Psoas muscle (tissue), 7 donors: ENCODE measurements at regions not wholly inside any gene's neighbourhood (a gene's known extent, or its start where the extent isn't known, plus 50 kb on each side); places are given as distances from the start of the nearest gene placed in this dataset.
A peak's percentile ranks its signal among the peaks of the same experiment; 100 is the strongest.

Source experiments
- ATAC-seq, 4 donors: fragments of 200-7000 bp; cut with Tn5 transposase; one replicate each; pipeline ENCODE4 v1.9.1; 2020; ENCODE audit warnings: moderate library complexity in 3 of 4, mild to moderate bottlenecking in 2 of 4
- DNase-seq, 2 donors: peaks; one replicate each; pipeline ENCODE4 v3.0.0-alpha.2; 2020
- H3K27ac ChIP-seq: fragments of 200-600 bp; one replicate; pipeline ENCODE4 v1.8.0; 2022
- H3K27me3 ChIP-seq, 3 donors: fragments of 200-600 bp in 1 of 3; one replicate each; pipeline versions ENCODE4 v1.6.1 to v1.8.0; 2013 to 2022; ENCODE audit warnings: low read length in 2 of 3, mild to moderate bottlenecking in 2 of 3, moderate library complexity in 1 of 3; ENCODE audit not compliant: insufficient read depth in 3 of 3
- H3K36me3 ChIP-seq, 2 donors: fragments of 200-600 bp in 1 of 2; one replicate each; pipeline versions ENCODE4 v1.6.1 to v1.8.0; 2013 to 2022; ENCODE audit warnings: low read depth in 1 of 2, mild to moderate bottlenecking in 1 of 2, moderate library complexity in 1 of 2; ENCODE audit not compliant: insufficient read depth in 1 of 2
- H3K4me1 ChIP-seq: fragments of 200-600 bp; one replicate; pipeline ENCODE4 v1.8.0; 2022
- H3K4me3 ChIP-seq: fragments of 200-600 bp; one replicate; pipeline ENCODE4 v1.8.0; 2022; ENCODE audit warnings: mild to moderate bottlenecking
- H3K9me3 ChIP-seq: fragments of 200-600 bp; one replicate; pipeline ENCODE4 v1.8.0; 2022
- WGBS, 3 donors: extraction: QIAGEN DNeasy Blood & Tissue Kit; methylation state at CpG; one replicate each; pipeline versions ENCODE4 v1.1.6 to v1.1.7; 2013; 5-methylcytosine and 5-hydroxymethylcytosine counted together
- intact Hi-C, 2 donors: fragments of 100-400 bp; cut with DNase I; formaldehyde crosslinking; loops; one replicate each; pipeline versions ENCODE4 v1.11.0 to v1.14.2; 2022
- TF ChIP-seq, protein P1 (sequence below): fragments of 200-600 bp; IDR thresholded peaks from one replicate; pipeline ENCODE4 v1.8.0; 2022; ENCODE audit warnings: antibody characterized with exemption
- donor health status: healthy with polysubstance abuse.
- donor health status: DM: no; HTN: no; CAD: no; lungs with moderate emphysema.
- donor health status: Bipolar disorder and iron deficiency.
- donor health status: healthy.
- donor health status: DM: yes; HTN: yes; CAD: no.
- donor health status: DM: no; HTN: no; CAD: no.
- donor health status: DM: yes; HTN: yes; CAD: no.

DNA sequence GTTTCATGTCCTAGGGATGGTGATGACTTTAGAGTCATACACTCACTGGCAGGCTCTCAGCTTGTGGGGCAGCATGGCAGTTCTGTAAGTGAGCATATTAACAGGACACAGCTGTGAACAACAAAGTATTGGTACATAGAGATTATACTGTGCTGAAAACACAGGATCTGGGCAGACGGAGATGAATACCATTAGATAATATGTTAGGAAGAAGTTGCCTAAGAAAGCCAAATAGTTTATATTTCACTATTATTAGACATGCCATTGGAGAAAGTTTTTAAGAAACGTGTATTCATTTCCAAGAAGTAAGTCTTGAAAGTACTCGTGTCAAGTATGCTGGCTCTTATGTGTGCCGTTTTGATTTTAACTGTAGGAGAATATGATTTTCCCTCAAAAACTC is 274.5 kb downstream of the INHBA start:
- TF ChIP-seq, protein P1, sequence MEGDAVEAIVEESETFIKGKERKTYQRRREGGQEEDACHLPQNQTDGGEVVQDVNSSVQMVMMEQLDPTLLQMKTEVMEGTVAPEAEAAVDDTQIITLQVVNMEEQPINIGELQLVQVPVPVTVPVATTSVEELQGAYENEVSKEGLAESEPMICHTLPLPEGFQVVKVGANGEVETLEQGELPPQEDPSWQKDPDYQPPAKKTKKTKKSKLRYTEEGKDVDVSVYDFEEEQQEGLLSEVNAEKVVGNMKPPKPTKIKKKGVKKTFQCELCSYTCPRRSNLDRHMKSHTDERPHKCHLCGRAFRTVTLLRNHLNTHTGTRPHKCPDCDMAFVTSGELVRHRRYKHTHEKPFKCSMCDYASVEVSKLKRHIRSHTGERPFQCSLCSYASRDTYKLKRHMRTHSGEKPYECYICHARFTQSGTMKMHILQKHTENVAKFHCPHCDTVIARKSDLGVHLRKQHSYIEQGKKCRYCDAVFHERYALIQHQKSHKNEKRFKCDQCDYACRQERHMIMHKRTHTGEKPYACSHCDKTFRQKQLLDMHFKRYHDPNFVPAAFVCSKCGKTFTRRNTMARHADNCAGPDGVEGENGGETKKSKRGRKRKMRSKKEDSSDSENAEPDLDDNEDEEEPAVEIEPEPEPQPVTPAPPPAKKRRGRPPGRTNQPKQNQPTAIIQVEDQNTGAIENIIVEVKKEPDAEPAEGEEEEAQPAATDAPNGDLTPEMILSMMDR, result no peak
- no peaks in the 10 kb centered on the region for H3K27me3 ChIP-seq
- 63 to 69% (median 67%) methylated on average over 4 of the region's 4 CpGs for WGBS, 3 donors
- no peak overlapping the region for H3K4me3 ChIP-seq
- H3K27ac ChIP-seq, result no peak overlapping the region
- intact Hi-C loops, result no loop called here
- no peaks in the 10 kb centered on the region for H3K9me3 ChIP-seq
- H3K4me1 ChIP-seq, result no peaks in the 10 kb centered on the region
- ATAC-seq (peak in 1 of 4 donors; percentile 59), DNase-seq (no peak)
- H3K36me3 ChIP-seq, result no peaks in the 10 kb centered on the region

DNA sequence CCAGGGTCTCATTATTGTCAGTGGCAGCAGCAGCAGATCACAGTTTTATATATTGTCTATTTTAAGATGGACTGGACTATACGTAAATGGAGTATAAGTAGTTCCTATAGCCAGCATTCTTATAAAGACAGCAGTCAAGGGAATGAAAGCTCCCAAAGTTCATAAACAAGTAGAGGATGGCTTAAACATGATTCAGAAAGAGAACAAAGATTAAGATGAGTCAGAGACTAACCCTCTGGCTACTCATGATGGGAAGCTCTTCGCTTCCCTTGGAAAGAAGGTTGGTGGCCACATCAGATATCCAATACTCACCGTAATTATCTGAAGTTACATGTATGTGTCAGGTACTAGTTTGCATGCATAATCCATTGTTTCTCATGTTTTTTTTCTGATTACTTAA is 277.0 kb downstream of the INHBA start:
- Histone ChIP-seq H3K4me3 (no peak overlapping the region), H3K36me3 (no peaks in the 10 kb centered on the region), H3K27ac (no peak overlapping the region), H3K27me3 (no peaks in the 10 kb centered on the region), H3K9me3 (no peaks in the 10 kb centered on the region), H3K4me1 (no peaks in the 10 kb centered on the region)
- ATAC-seq (no peak), DNase-seq (no peak)
- 80 to 88% (median 84%) methylated on average over 3 of the region's 3 CpGs for WGBS, 3 donors
- intact Hi-C loops, result no loop called here
- TF ChIP-seq, protein P1, result no peak

DNA sequence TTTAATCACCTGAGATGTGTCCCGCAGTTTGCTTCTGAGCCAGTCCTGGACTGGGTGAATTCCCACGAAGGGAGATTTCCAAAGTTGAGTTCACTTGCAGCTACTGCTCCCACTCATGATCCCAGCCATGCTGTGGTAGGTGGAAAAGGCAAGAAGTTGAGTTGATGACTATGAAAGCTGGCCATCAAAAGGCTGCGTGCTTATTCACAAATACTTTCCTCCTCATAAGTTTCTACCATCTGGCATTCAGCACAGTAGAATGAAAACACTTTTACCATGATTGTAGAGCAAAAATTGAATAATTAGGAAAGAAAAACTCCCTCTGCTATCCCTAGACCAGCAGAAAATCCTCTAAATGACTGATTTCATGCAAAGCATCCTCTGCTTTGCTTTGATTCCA is 281.8 kb downstream of the INHBA start:
- H3K9me3 ChIP-seq, result no peaks in the 10 kb centered on the region
- no peak for ATAC-seq
- TF ChIP-seq, protein P1, result no peak
- intact Hi-C loops, result no loop called here
- H3K27ac ChIP-seq, result no peak overlapping the region
- H3K4me3 ChIP-seq, result no peak overlapping the region
- no peaks in the 10 kb centered on the region for H3K27me3 ChIP-seq
- WGBS, 3 donors, result 78 to 83% (median 83%) methylated on average over 3 of the region's 3 CpGs
- no peaks in the 10 kb centered on the region for H3K4me1 ChIP-seq
- DNase-seq, result no peak
- no peaks in the 10 kb centered on the region for H3K36me3 ChIP-seq

DNA sequence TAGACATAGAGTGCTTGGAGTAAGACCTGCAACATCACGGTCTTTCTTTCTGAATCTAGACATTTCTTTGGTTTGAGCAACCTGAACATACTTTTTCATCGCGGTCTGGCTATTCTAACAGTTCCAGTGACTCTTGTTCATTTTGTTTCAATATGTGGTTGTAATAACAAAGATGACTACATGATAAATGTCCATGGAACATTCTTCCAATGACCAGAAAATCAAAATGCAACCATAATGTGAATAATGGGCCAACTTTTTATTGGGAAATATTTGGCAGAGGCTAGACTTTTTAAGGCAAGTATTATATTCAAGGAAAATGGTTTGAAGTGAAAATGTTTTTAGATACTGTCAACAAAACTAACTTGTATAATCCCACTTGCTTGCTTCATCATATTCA is 282.5 kb downstream of the INHBA start:
- TF ChIP-seq, protein P1, result no peak
- H3K27me3 ChIP-seq, result no peaks in the 10 kb centered on the region
- intact Hi-C loops, result no loop called here
- DNase-seq (no peak), ATAC-seq (no peak)
- H3K36me3 ChIP-seq, result no peaks in the 10 kb centered on the region
- no peak overlapping the region for H3K4me3 ChIP-seq
- WGBS, 3 donors, result 88 to 93% (median 92%) methylated on average over 3 of the region's 3 CpGs
- H3K27ac ChIP-seq, result no peak overlapping the region
- no peaks in the 10 kb centered on the region for H3K4me1 ChIP-seq
- no peaks in the 10 kb centered on the region for H3K9me3 ChIP-seq

DNA sequence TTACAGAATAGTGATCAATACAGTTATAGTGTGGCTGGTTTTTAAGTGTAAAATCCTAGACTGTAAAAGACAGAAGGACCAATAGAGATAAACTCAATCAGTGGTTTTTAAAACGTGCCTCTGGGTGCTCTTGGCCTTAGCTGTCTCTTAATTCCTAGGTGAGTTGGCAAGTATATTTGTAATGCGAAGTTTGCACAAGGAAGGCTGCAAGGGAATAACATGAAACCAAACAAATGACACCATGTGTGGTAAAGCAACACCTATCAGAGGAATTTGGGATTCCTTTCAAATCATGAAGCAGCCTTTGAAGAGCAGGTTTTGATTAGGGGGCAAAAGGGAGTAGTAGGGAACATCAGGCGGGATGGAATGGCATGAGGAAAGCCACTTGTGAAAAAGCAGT is 284.6 kb downstream of the INHBA start:
- Histone ChIP-seq H3K9me3 (no peaks in the 10 kb centered on the region), H3K27me3 (no peaks in the 10 kb centered on the region), H3K36me3 (no peaks in the 10 kb centered on the region), H3K4me3 (no peak overlapping the region), H3K27ac (no peak overlapping the region), H3K4me1 (no peaks in the 10 kb centered on the region)
- ATAC-seq, result no peak
- TF ChIP-seq, protein P1, result no peak
- intact Hi-C loops, result no loop called here
- WGBS, 3 donors, result 61 to 73% (median 70%) methylated on average over 3 of the region's 3 CpGs
- DNase-seq, result no peak
